22Rv1 (cell line): ENCODE measurements at regions not wholly inside any gene's neighbourhood (a gene's known extent, or its start where the extent isn't known, plus 50 kb on each side); places are given as distances from the start of the nearest gene placed in this dataset.

Experiments
- ZFX ChIP-seq: fragments of 450-650 bp; IDR thresholded peaks from 2 replicates; pipeline ENCODE4 v1.6.1; 2017; ENCODE audit warnings: antibody characterized with exemption, borderline replicate concordance
- TF ChIP-seq, protein P1 (sequence below): fragments of 450-650 bp; IDR thresholded peaks from 2 replicates; pipeline ENCODE4 v1.5.1; 2017; ENCODE audit warnings: mild to moderate bottlenecking

DNA sequence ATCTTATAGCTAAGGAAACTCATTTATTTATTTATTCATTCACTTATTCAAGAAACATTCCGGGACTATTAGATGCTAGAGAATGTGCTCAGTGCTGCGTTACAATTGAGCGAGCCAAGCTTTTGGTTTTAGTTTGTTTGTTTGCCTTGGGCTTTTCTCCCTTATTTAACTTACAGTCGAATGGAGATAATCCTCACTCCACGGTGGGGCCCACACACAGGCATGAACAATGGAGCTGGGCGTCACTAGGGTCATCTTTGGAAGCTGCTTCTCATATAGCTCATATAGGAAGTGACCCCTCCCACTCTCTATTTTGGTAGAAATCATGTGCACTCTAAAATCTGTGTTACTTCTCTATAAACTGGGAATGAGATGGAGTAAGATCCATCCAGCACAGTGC is 210.0 kb downstream of the TMEM114 start:
- TF ChIP-seq, protein P1, sequence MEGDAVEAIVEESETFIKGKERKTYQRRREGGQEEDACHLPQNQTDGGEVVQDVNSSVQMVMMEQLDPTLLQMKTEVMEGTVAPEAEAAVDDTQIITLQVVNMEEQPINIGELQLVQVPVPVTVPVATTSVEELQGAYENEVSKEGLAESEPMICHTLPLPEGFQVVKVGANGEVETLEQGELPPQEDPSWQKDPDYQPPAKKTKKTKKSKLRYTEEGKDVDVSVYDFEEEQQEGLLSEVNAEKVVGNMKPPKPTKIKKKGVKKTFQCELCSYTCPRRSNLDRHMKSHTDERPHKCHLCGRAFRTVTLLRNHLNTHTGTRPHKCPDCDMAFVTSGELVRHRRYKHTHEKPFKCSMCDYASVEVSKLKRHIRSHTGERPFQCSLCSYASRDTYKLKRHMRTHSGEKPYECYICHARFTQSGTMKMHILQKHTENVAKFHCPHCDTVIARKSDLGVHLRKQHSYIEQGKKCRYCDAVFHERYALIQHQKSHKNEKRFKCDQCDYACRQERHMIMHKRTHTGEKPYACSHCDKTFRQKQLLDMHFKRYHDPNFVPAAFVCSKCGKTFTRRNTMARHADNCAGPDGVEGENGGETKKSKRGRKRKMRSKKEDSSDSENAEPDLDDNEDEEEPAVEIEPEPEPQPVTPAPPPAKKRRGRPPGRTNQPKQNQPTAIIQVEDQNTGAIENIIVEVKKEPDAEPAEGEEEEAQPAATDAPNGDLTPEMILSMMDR: no peak
- no peak for TF ChIP-seq ZFX
